Neural progenitor cell (in vitro differentiated cells): ENCODE measurements at regions not wholly inside any gene's neighbourhood (a gene's known extent, or its start where the extent isn't known, plus 50 kb on each side); places are given as distances from the start of the nearest gene placed in this dataset.

Source experiments
- CTCF ChIP-seq: fragments of 200-600 bp; sonication (generic); IDR thresholded peaks from 2 replicates; pipeline ENCODE4 v1.5.1; 2017; ENCODE audit warnings: antibody characterized with exemption, mild to moderate bottlenecking
- EZH2 ChIP-seq: fragments of 200-600 bp; sonication (generic); IDR thresholded peaks from 2 replicates; pipeline ENCODE4 v1.6.1; 2017; ENCODE audit warnings: antibody characterized with exemption, mild to moderate bottlenecking, moderate library complexity

- TF ChIP-seq CTCF (no peak), EZH2 (no peak)
Observed at GRCh38 chr3:144295613-144296012, 324.0 kb downstream of the DIPK2A start.
